PFSK-1 (cell line): ENCODE measurements at regions not wholly inside any gene's neighbourhood (a gene's known extent, or its start where the extent isn't known, plus 50 kb on each side); places are given as distances from the start of the nearest gene placed in this dataset.

ENCODE experiments used
- FOXP2 ChIP-seq: optimal IDR thresholded peaks from 2 replicates; pipeline ENCODE3; 2011; ENCODE audit warnings: borderline replicate concordance, control low read depth, inconsistent platforms; ENCODE audit not compliant: insufficient read depth; ENCODE audit errors: extremely low read length, extremely low read depth
- POLR2AphosphoS5 ChIP-seq: IDR thresholded peaks from 2 replicates; pipeline ENCODE4 v1.6.1; 2012; ENCODE audit warnings: low read depth, mild to moderate bottlenecking, control low read depth, low read length, moderate library complexity
- SIN3A ChIP-seq: IDR thresholded peaks from 2 replicates; pipeline ENCODE4 v1.6.1; 2012; ENCODE audit warnings: mild to moderate bottlenecking, low read length, moderate library complexity, borderline replicate concordance; ENCODE audit not compliant: insufficient read depth
- TAF1 ChIP-seq: IDR thresholded peaks from 2 replicates; pipeline ENCODE4 v1.6.1; 2012; ENCODE audit warnings: low read length, control low read depth, borderline replicate concordance; ENCODE audit not compliant: insufficient read depth
- TF ChIP-seq, protein P1 (sequence below), 2 experiments: IDR thresholded peaks; 2 replicates each; pipeline versions ENCODE4 v1.6.1 to v1.8.0; 2011 to 2012; ENCODE audit warnings: low read depth in 2 of 2, low read length in 2 of 2, control low read depth in 1 of 2, inconsistent platforms in 1 of 2, mild to moderate bottlenecking in 1 of 2, moderate library complexity in 1 of 2; ENCODE audit not compliant: insufficient read depth in 1 of 2

- TF ChIP-seq, protein P1, sequence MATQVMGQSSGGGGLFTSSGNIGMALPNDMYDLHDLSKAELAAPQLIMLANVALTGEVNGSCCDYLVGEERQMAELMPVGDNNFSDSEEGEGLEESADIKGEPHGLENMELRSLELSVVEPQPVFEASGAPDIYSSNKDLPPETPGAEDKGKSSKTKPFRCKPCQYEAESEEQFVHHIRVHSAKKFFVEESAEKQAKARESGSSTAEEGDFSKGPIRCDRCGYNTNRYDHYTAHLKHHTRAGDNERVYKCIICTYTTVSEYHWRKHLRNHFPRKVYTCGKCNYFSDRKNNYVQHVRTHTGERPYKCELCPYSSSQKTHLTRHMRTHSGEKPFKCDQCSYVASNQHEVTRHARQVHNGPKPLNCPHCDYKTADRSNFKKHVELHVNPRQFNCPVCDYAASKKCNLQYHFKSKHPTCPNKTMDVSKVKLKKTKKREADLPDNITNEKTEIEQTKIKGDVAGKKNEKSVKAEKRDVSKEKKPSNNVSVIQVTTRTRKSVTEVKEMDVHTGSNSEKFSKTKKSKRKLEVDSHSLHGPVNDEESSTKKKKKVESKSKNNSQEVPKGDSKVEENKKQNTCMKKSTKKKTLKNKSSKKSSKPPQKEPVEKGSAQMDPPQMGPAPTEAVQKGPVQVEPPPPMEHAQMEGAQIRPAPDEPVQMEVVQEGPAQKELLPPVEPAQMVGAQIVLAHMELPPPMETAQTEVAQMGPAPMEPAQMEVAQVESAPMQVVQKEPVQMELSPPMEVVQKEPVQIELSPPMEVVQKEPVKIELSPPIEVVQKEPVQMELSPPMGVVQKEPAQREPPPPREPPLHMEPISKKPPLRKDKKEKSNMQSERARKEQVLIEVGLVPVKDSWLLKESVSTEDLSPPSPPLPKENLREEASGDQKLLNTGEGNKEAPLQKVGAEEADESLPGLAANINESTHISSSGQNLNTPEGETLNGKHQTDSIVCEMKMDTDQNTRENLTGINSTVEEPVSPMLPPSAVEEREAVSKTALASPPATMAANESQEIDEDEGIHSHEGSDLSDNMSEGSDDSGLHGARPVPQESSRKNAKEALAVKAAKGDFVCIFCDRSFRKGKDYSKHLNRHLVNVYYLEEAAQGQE (IDR thresholded peaks at IDR 0.05; ENCODE audit: insufficient read depth in 1 of 2, low read depth in 2 of 2, low read length in 2 of 2): no peak
- TF ChIP-seq POLR2AphosphoS5 (no peak), FOXP2 (no peak), TAF1 (no peak), SIN3A (no peak)
Observed at GRCh38 chr12:67040861-67041137, 228.4 kb upstream of the CAND1 start.

GRCh38 chr12:67042697-67043131, 226.4 kb upstream of the CAND1 start:
- TF ChIP-seq FOXP2 (no peak), POLR2AphosphoS5 (no peak), TAF1 (no peak), SIN3A (no peak)
- TF ChIP-seq, protein P1 (IDR thresholded peaks at IDR 0.05; ENCODE audit: insufficient read depth in 1 of 2, low read depth in 2 of 2, low read length in 2 of 2): no peak

GRCh38 chr12:67043771-67044170, 225.4 kb upstream of the CAND1 start:
- no peak for TF ChIP-seq SIN3A
- TF ChIP-seq, protein P1 (IDR thresholded peaks at IDR 0.05; ENCODE audit: insufficient read depth in 1 of 2, low read depth in 2 of 2, low read length in 2 of 2): no peak
- no peak for TF ChIP-seq POLR2AphosphoS5
- TF ChIP-seq FOXP2: no peak
- TF ChIP-seq TAF1: no peak

GRCh38 chr12:67045650-67046049, 223.5 kb upstream of the CAND1 start:
- TF ChIP-seq TAF1 (no peak), POLR2AphosphoS5 (no peak), SIN3A (no peak), FOXP2 (no peak)
- TF ChIP-seq, protein P1 (IDR thresholded peaks at IDR 0.05; ENCODE audit: insufficient read depth in 1 of 2, low read depth in 2 of 2, low read length in 2 of 2): no peak

- no peak for TF ChIP-seq FOXP2
- TF ChIP-seq, protein P1 (IDR thresholded peaks at IDR 0.05; ENCODE audit: insufficient read depth in 1 of 2, low read depth in 2 of 2, low read length in 2 of 2): no peak
- no peak for TF ChIP-seq TAF1
- no peak for TF ChIP-seq POLR2AphosphoS5
- no peak for TF ChIP-seq SIN3A
Observed at GRCh38 chr12:67046062-67046461, 223.1 kb upstream of the CAND1 start.
